GM12872 (cell line): ENCODE measurements at regions not wholly inside any gene's neighbourhood (a gene's known extent, or its start where the extent isn't known, plus 50 kb on each side); places are given as distances from the start of the nearest gene placed in this dataset.

Source experiments
- TF ChIP-seq, protein P1 (sequence below): IDR thresholded peaks from 3 replicates; pipeline ENCODE4 v1.5.1; 2011; ENCODE audit warnings: low read depth, mild to moderate bottlenecking, low read length, moderate library complexity; ENCODE audit not compliant: insufficient read depth

DNA sequence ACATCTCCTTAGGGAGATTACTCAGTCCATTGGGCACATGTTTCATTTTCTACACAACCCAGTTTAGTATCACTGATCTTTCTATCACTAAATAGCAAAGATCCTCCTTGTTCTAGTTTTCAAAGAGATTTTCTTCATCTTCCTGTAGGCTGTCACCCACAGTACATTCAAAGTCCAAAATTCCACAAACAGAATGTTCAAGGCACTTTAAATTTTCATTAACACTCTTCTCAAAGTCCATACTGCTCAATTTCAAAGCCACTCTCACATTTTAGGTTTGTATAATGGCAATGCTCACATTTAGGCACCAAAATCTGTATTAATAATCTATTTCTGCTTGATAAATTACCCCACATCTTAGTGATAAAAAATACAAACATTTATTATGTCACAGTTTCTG, 152.8 kb downstream of the FSIP2 start:
- TF ChIP-seq, protein P1, sequence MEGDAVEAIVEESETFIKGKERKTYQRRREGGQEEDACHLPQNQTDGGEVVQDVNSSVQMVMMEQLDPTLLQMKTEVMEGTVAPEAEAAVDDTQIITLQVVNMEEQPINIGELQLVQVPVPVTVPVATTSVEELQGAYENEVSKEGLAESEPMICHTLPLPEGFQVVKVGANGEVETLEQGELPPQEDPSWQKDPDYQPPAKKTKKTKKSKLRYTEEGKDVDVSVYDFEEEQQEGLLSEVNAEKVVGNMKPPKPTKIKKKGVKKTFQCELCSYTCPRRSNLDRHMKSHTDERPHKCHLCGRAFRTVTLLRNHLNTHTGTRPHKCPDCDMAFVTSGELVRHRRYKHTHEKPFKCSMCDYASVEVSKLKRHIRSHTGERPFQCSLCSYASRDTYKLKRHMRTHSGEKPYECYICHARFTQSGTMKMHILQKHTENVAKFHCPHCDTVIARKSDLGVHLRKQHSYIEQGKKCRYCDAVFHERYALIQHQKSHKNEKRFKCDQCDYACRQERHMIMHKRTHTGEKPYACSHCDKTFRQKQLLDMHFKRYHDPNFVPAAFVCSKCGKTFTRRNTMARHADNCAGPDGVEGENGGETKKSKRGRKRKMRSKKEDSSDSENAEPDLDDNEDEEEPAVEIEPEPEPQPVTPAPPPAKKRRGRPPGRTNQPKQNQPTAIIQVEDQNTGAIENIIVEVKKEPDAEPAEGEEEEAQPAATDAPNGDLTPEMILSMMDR: no peak

GRCh38 chr2:185891804-185892411, 153.3 kb downstream of the FSIP2 start:
- TF ChIP-seq, protein P1: no peak

- TF ChIP-seq, protein P1: no peak
Observed at GRCh38 chr2:185892484-185892883, 153.9 kb downstream of the FSIP2 start.

GRCh38 chr2:185894223-185894622, 155.6 kb downstream of the FSIP2 start:
- TF ChIP-seq, protein P1: no peak

- TF ChIP-seq, protein P1: no peak
Observed at GRCh38 chr2:185895828-185896693, 157.5 kb downstream of the FSIP2 start.

- TF ChIP-seq, protein P1: no peak
Observed at GRCh38 chr2:185899366-185899765, 160.8 kb downstream of the FSIP2 start.

GRCh38 chr2:185919155-185919554, 180.6 kb downstream of the FSIP2 start:
- TF ChIP-seq, protein P1: no peak
